D721Med (cell line): ENCODE measurements at regions not wholly inside any gene's neighbourhood (a gene's known extent, or its start where the extent isn't known, plus 50 kb on each side); places are given as distances from the start of the nearest gene placed in this dataset.
"Not testable (repeated sequence)": the region's sequence is repeated elsewhere in the genome, so short reads cannot be mapped to it uniquely, and the experiment has no call there.

Experiments
- DNase-seq: peaks from one replicate; pipeline ENCODE4 v3.0.0; 2011; ENCODE audit warnings: low spot score; ENCODE audit not compliant: insufficient read length
- FAIRE-seq: peaks from 2 replicates; lab custom pipeline; 2011; peaks lifted over from hg19 to GRCh38; lab: Jason Lieb, UNC
- CTCF ChIP-seq: IDR thresholded peaks from 2 replicates; pipeline ENCODE4 v1.5.1; 2012; ENCODE audit warnings: mild to moderate bottlenecking, control low read depth; ENCODE audit not compliant: insufficient read depth; ENCODE audit errors: missing control alignments

- TF ChIP-seq CTCF = no peak
- DNase-seq = peak; percentile 49
- peak; percentile 38 for FAIRE-seq
Measured at GRCh38 chr6:14518515-14519217, 401.1 kb downstream of the CD83 start.

- no peak for DNase-seq
- FAIRE-seq = no peak
- no peak for TF ChIP-seq CTCF
Measured at GRCh38 chr6:14520029-14520428, 402.5 kb downstream of the CD83 start.

- no peak for TF ChIP-seq CTCF
- FAIRE-seq (no peak), DNase-seq (no peak)
Measured at GRCh38 chr6:14520536-14520935, 403.0 kb downstream of the CD83 start.

GRCh38 chr6:14521141-14521540 lies 403.6 kb downstream of the CD83 start:
- FAIRE-seq (no peak), DNase-seq (no peak)
- TF ChIP-seq CTCF = no peak

GRCh38 chr6:14521861-14522260 lies 404.3 kb downstream of the CD83 start:
- not testable (repeated sequence) for FAIRE-seq, DNase-seq

GRCh38 chr6:14524319-14524718 lies 406.7 kb downstream of the CD83 start:
- FAIRE-seq = no peak
- DNase-seq = no peak
- no peak for TF ChIP-seq CTCF

GRCh38 chr6:14530385-14530784 lies 412.8 kb downstream of the CD83 start:
- DNase-seq (no peak), FAIRE-seq (no peak)
- TF ChIP-seq CTCF = no peak
